Upper lobe of left lung (tissue), 4 donors: ENCODE measurements at regions not wholly inside any gene's neighbourhood (a gene's known extent, or its start where the extent isn't known, plus 50 kb on each side); places are given as distances from the start of the nearest gene placed in this dataset.

ENCODE experiments used
- CTCF ChIP-seq, 6 experiments: fragments of 450-650 bp in 4 of 6; fragments of 200-600 bp in 2 of 6; sonication (generic) in 2 of 6; IDR thresholded peaks; one replicate each; pipeline ENCODE4 v1.5.1; 2016 to 2019; ENCODE audit warnings: antibody characterized with exemption in 6 of 6
- POLR2AphosphoS5 ChIP-seq, 2 donors: sonication (generic); formaldehyde crosslinking; IDR thresholded peaks; one replicate each; pipeline ENCODE4 v1.5.1; 2017; ENCODE audit warnings: antibody characterized with exemption in 2 of 2

GRCh38 chr2:129791712-129792111 lies 187.8 kb upstream of the RAB6C start:
- no peak for TF ChIP-seq CTCF (IDR thresholded peaks at IDR 0.05)
- no peak for TF ChIP-seq POLR2AphosphoS5 (IDR thresholded peaks at IDR 0.05)
